ENCODE measurements at regions not wholly inside any gene's neighbourhood (a gene's known extent, or its start where the extent isn't known, plus 50 kb on each side); places are given as distances from the start of the nearest gene placed in this dataset.

DNA sequence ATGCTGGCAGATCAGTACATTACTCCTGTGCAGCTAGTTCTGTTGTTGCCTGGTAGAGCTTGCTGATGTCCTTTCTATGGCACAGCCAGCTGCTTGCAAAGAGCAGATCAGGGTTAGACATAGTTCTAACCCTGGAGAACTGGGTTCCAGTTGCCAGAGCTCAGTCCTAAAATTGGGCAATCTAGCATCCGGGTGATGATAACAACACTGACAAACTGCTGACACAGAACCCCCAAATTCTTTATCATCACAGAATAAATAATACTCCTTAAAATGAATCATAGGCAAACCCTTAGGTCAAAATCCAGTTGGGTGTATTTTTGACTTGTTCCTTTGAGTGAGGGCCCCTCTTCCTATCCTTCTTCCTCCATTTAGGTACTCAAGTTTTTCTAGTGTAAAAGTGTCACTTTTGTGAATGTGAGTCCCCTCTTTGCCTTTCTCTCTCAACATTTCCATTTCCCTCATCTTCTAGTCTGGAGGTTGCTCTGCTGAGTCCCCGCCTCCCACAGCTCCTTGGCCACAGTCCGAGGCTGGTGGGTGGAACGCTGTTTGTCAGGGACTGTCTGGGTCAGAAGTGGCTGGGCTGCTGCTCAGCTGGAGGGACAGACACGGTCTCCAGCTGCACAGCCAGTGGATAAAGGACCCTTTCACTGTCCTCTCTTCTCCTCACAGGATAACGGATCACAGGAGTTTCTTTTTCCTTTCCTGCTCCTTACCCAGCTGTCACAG, 93.6 kb upstream of the RASGEF1B start:
- TF ChIP-seq, protein P1, sequence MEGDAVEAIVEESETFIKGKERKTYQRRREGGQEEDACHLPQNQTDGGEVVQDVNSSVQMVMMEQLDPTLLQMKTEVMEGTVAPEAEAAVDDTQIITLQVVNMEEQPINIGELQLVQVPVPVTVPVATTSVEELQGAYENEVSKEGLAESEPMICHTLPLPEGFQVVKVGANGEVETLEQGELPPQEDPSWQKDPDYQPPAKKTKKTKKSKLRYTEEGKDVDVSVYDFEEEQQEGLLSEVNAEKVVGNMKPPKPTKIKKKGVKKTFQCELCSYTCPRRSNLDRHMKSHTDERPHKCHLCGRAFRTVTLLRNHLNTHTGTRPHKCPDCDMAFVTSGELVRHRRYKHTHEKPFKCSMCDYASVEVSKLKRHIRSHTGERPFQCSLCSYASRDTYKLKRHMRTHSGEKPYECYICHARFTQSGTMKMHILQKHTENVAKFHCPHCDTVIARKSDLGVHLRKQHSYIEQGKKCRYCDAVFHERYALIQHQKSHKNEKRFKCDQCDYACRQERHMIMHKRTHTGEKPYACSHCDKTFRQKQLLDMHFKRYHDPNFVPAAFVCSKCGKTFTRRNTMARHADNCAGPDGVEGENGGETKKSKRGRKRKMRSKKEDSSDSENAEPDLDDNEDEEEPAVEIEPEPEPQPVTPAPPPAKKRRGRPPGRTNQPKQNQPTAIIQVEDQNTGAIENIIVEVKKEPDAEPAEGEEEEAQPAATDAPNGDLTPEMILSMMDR (IDR thresholded peaks at IDR 0.05): no peak
- TF ChIP-seq EZH2 (IDR thresholded peaks at IDR 0.05): no peak

All from neural progenitor cell (in vitro differentiated cells).